Kidney glomerular epithelial cell (primary cell): ENCODE measurements at regions not wholly inside any gene's neighbourhood (a gene's known extent, or its start where the extent isn't known, plus 50 kb on each side); places are given as distances from the start of the nearest gene placed in this dataset.
"Not testable (repeated sequence)": the region's sequence is repeated elsewhere in the genome, so short reads cannot be mapped to it uniquely, and the experiment has no call there.

Source experiments
- DNase-seq: peaks from one replicate; lab custom pipeline; 2025; lab: John Stamatoyannopoulos, UW

DNA sequence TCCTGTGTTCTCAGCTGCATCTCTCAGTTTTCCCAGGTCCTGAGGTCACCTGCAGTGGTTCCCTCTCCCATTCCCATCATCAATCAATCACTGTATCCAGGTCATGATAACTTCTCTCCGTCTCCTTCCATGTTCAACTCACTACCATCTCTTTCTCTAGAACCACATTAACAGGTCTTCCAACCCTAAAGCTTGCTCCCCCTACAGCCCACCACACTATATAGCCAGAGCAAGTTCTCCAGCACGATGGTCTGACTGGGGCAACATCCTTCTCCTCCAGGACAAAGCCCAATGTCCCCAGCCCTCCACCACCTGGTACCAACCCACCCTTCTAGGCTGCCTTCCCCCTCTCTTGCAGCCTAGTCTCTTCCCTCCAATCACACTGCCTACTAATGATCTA lies 241.6 kb downstream of the CDK5RAP2 start:
- no peak for DNase-seq

DNA sequence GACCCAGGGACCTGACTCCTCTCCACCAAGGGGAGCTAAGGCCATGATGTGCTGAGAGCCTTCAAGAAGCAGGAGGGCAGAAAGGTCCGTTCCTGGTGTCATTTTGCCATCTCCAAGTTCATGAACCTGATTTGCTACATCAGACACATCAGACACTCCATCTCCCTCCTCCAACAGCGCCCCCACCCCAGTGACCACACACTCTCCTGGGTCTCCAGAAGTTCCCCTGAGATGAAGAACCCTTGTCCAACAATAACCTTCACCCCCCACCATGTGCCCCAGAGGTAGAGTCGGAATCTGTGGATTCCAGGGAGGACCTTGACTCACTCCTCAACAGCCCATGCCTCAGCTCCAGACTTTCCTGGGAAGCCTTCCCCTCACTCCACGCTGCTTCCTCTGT lies 242.8 kb downstream of the CDK5RAP2 start:
- no peak for DNase-seq

DNA sequence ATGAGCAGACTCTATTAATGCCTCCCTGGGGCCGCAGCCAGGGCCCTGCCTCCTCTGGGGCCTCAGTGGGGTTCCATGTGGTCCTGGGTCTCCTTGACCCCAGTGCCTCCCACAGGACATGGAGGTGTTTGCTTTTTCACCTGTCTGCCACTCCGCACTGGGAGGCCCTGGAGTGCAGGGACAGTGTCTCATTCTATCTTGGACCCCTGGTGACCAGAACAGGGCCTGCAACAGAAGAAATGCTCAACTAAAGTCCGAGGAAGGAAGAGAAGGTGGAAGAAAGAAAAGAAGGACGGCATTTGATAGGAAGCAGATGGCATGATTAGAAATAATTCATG lies 243.2 kb downstream of the CDK5RAP2 start:
- DNase-seq, result no peak

DNA sequence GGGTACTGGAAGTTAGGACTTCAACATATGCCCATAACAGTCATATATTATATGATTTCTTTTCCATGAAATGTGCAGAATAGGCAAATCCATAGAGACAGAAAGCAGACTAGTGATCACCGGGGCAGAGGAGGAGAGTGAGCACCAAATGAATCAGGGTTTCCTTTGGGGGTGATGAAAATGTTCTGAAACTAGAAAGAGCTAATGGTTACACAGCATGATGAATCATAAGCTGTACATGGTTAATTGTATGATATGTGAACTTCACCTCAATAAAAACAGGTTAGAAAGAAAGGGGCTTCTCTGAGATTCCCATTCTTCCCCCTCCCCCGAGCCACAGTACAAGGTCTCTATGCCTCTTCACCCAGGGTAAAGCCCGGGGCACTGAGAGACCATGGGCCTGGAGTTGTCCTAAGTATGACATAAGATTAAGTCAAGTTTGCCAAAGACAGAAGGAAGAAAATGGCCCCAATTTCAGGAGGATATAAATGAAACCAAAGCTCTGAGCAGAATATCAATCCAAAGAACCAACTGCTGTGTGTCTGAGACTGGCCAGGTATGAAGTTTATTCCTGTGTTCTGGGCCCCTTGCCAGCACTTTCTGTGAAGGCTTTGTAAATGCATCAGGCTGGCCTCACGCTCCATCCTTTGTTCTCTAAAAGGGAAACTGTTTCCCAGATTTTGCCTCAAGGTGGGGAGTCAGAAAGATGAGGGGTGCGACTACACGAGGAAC lies 243.8 kb downstream of the CDK5RAP2 start:
- DNase-seq, result peak; percentile 40

DNA sequence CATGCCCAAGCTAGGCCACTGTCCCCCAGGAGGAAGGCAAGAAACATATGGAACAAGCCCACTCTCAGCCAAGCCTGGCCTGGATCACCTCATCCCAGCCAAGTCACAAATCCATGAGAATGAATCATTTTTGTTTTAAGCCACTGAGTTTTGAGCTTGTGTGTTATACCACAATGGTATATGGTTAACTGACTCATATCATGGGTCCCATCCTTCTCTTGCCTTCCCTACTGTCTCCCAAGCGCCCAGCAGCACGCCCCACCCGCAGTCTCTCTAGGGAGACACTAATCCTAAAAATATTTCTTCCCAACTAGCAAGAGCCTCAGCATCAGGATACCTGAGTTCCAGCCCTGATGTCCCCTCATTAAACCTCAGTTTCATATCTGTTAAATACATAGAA lies 248.1 kb downstream of the CDK5RAP2 start:
- no peak for DNase-seq

DNA sequence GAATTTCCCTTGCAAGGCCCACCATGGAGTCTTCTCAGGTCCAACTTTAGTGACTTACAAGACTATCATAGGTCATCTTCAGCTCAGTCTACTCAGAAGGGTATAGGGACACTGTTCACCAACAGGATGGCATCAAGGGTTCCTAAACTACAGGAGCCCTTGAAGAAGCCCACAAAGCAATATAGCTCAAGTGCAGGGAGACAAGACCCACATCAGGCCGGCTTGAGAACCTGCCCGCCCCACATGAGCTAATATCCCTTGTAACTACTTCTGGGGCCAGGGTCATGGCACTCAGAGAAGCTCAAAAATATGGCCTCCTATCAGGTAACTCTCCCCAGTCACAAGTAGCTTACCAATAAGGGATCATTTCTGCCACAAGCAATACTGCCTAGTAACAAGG lies 249.9 kb downstream of the CDK5RAP2 start:
- DNase-seq, result no peak

DNA sequence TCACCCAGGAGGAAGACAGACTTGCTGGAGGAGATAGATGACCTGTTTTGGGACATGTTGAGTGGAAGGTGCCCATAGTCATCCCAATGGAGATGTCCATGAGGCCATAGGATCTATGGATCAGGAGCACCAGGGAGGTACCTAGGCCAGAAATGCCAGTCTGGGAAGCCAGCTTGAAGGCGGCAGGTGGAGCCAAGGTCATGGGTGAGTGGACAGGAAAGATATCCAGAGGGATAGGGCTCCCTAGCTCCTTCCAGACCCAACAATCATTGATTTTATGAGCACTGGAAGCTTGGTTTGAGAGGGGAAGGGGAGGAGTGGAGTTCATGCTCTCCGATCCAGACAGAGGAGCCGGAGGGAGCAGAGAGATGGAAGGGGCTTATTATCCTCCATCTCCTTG lies 252.6 kb downstream of the CDK5RAP2 start:
- DNase-seq, result no peak

DNA sequence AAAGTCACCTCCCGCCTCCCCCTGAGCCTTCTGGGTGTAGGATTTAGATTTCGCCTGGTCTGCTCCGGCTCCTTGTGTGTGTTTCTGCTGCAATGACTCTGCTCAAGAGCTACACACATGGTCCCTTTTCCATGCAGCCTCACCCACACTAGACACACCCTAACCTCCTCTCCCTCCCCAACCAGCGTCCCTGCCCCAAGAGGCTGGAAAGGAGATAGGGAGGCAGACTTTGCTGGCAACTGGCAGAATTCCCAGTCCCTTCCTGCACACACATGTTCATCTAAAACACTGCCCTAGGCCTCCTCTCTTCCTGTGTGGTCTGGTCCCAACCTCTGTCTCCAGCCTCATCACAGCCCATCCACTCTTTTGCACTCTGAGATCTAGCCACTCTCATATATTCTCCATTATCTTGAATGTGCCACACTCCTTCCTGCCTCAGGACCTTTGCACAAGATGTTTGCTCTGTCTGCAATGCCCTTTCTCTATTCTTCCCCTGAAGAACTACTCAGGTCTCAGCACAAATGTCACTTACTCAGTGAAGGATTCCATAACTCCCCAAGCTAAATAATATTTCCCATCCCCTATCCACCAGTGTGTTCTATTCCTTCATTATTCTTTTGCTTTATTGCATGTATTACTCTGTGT lies 253.8 kb downstream of the CDK5RAP2 start:
- no peak for DNase-seq

DNA sequence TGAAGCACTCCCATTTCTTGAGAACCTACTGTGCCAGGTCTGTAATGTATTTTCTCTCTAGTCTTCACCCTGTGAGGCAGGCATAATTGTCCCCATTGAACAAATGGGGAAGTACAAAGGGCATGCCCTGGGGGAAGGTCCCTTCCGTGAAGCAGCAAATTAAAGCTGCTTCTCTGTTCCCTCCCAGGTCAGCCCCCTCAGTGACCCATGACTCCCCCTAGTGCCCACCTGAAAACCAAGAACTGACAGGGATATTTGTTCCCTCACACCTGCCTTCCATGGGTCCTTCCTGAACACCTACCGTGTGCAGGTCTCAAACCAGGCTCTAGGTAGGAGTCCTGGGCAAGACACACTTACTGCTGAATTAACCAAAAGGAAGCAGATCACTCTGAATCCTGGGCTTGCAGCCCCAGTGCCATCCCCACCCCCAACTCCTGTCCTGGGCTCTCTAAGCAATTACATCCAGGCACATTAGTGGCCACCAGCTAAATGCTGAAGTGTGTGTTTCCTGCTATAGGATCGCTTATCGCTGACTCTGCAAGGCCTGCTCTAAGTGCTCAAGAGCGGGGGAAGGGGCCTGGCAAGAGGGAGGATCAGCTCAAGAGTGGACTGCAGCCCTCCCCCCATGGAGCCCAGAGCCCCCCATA lies 254.8 kb downstream of the CDK5RAP2 start:
- no peak for DNase-seq

DNA sequence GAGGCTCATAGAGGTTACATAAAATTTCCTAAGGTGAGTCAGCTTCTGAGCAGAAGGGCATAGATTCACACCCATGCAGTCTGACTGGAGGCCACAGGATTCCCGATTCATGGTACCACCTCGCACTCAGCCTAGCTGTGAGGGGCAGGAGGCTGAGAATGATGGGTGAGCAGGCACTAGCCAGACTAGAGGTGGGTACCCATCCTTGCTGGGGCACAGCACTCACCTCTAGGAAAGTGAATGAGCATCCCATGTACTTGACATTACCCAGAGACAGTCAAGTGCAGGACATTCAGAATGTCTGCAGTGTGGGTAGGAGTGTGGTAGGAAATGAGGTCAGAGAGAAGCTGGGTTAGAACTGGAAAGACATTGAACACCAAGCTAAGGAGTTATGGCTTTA lies 255.5 kb downstream of the CDK5RAP2 start:
- DNase-seq, result no peak

DNA sequence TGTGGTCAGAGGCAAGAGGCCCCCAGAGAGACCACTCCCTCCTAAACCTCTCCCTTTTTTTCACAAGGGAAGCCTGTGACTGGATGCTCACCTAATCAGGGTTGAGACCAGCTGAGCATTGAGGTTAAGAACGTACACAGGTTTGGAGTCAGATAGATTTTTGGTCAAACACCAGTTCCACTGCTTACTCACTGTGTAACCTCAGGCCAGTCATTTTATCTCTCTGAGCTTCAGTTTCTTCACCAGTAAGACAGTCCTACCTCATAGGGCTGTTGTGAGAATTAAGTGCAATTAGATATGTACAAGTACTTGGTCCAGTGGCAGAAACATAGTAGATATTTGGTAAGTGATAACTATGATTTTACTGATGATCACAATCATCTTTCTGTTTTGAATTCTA lies 256.8 kb downstream of the CDK5RAP2 start:
- DNase-seq, result no peak

DNA sequence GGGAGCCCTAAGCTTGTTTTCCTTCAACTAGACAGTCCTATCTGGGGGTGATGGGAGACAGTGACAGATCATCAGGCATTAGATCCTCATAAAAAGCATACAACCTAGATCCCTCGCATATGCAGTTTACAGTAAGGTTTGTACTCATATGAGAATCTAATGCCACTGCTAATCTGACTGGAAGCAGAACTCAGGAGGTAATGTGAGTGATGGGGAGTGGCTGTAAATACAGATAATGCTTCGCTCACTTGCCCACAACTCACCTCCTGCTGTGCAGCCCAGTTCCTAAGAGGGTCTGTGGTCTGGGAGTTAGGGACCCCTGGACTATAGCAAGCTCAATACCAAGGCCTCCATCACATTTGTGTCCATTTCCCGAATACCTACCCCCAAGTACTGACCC lies 260.5 kb downstream of the CDK5RAP2 start:
- no peak for DNase-seq

DNA sequence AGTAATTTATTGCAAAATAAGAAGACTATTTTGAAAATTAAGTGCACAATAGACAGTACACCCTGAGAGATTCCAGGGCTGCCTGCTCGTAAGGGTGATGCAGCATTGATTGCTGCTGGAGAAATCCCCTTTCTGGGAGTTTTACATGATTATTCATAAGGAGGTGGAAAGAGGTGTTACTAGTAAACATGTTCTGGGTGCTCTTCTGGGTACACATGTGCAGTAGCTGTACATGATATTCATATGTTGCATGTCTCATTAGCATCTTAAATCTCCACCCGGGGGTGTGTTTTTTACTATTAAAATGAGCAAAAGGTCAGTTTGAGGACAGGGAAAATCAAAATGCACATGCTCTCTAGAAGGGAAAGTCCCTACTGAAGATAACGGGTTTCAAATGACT lies 264.8 kb downstream of the CDK5RAP2 start:
- no peak for DNase-seq

DNA sequence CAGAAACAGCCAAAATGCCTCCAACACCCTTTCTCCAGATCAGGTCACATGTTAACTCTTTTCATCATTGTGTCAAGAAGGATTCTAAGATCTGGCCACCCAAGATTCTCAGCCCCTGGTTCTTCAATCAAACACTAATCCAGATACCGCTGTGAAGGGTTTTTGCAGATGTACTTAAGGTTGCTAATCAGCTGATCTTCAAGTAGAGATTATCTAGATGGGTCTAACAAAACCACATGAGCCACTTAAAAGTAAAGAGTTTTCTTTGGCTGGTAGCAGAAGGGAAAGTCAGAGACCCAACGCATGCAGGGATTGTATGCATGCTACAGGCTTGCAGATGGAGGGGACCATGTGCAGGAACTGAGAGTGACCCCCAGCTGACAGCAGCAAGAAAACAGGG lies 267.9 kb downstream of the CDK5RAP2 start:
- no peak for DNase-seq

DNA sequence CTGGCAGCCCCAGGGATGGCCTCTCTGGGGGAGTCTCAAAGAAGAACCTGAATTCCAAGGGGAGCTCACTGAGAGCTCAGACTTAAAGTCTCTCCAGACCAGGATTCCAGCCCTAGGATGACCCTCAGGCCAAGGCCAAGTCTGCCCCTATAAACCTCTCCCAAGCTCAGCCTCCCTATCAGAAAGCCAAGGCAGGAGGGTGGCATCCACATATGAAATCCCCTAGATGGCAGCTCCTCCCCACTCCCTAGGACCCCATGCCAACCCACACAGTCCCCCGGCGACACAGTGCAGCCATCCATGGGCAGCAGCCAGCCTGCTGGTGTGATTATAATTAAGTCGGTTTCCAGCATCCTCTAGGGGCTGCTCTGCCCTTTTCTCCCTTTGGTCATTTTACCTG lies 269.9 kb downstream of the CDK5RAP2 start:
- DNase-seq, result no peak

DNA sequence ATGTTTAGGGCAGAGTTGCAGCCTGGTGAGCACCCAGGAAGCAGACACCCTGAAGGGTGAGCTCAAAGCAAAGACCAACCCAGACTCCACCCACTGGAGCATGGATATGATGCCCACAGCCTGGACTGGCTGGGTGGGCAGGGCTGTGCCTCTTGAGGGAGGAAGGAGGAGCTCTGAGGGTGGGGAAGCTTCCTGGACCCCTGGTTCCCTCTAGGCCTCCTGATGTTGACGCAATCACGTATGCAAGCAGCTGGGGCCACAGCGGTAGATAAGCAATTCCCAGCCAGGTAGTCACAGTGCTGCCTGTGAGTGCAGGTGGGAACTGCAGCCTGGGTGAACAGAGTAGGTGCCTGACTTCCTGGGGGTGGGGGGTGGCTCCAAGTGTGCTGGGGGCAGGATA lies 271.5 kb downstream of the CDK5RAP2 start:
- DNase-seq, result no peak

DNA sequence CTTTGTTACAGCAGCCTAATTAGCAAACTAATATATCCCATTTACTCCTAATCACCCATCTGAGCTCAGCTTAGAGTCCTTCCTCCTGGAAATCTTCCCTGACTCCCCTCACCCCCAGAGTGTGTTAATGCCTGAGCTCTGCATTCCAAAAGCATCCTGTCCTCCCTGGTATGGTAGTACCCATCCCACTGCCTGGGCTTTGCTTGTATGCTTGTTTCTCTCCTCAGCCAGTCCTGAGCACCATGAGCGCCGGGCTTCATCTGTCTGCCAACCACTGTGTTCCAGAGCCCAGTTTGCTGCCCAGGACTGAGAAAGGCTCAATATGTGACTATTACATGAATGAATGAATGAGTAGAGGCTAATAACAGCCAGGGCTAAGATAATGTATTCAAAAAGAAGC lies 272.4 kb downstream of the CDK5RAP2 start:
- DNase-seq, result no peak

DNA sequence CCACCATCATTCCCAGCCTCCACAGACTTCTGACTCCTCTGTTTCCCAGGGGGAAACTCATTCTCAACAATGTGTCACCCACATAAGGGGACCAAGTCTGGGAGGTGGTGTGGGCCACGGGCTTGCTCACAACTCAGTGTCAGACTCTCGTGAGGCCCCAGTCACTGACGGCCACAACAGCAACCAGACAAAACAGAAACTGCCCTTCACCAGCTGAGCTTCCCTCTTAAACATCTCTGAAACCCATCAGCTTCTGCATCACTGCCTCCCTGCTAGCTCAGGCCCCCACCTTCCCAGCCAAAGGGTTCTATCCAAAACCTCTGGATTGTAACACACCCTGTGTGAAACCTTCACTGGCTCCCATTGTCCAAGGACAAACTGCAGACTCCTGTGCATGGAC lies 273.4 kb downstream of the CDK5RAP2 start:
- DNase-seq, result no peak

DNA sequence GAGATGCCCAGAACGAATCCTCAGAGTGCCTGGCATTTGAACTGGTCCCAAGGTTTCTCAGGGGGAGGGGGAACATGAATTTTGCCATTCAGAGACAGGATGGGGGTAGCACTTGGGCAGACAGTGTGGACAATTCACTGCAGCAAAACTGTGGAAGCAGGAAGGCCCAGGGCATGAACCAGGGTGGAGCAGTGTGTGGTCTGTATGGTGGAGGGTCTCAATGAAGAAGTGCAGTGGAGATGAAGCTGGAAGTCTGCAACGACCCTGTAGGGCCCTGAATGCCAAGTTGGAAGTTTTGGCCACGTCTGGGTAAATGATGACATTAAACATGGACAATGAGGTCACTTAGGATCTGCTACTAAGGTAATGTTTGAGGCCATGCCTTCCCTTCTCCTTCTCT lies 273.9 kb downstream of the CDK5RAP2 start:
- no peak for DNase-seq

DNA sequence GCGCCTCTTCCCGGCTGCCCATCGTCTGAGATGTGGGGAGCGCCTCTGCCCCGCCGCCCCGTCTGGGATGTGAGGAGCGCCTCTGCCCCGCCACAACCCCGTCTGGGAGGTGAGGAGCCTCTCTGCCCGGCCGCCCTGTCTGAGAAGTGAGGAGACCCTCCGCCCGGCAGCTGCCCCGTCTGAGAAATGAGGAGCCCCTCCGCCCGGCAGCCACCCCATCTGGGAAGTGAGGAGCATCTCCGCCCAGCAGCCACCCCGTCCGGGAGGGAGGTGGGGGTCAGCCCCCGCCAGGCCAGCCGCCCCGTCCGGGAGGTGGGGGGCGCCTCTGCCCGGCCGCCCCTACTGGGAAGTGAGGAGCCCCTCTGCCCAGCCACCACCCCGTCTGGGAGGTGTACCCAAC lies 275.1 kb downstream of the CDK5RAP2 start:
- DNase-seq, result not testable (repeated sequence)

DNA sequence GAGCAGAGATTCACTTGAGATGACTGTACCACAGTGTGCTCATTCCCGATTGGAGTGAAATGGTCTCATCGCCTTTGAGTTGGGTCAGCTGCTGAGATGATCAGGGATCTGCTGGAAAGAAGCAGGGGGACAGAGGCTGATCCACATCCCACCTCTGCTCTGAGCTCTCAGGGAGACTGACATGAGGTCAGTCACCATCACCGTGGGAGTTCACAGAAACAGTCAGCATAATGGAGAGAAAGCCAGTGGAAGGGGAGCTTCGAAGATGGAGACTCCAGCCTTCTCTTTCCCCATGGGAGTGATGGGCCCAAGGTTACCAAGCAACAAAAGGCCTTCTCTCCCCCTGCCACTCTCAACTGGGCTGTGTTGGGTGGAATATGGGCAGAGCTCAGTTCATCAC lies 276.4 kb downstream of the CDK5RAP2 start:
- no peak for DNase-seq

DNA sequence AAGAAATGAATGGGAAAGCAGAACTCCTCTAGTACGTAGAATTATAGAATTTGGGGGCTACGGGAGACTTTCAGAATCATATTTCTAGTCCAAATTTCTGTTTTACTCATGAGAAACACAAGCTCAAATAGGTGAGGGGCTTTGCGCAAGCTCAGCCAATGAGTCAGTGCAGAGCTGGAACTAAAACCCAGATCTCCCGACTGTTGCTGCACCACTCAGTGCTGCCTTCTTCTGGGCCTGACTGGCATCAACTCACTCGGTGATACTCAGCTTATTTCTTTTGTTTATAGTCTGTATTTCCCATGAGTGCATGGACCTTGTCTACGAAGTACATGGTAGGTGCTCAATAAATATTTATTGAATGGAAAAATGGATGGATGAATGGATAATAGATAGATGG lies 280.2 kb downstream of the CDK5RAP2 start:
- no peak for DNase-seq

DNA sequence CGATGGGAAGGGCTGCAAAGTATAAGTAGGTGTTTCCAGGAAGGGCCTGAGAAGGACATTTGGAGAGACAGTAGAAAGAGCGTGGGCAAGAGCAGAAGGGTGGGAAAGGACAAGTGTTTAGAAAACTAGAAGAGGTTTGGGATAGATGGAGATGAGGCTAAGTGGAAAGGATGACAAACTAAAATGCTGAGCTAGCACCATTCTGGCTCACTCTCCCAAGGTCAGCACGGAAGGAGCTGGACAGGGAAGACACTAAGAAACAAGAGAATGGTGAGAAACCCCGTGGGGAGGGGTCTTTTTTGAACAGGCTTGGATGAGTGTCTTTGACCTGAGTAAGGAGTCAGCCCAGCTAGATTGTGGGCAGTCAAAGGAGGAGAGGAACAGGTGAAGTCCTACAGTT lies 286.0 kb downstream of the CDK5RAP2 start:
- no peak for DNase-seq

DNA sequence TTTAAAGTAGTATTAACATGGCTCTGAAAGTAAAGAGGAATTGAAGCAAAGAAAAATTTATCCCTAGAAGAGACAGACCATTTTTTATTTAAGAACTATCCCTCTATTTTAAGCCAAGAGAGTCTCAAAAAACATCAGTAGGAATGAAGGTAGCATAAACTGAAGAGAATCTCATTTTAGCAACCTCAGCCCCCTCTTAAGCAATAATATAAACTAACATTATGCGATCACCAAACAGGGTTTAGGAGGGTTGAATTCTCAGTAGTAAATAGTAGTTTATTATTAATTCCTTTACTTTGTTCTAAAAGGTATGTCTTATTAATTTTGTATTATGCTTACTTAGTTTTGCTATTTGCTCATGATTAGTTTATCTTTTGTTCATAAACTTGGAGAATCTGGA lies 287.4 kb downstream of the CDK5RAP2 start:
- no peak for DNase-seq
